ENCODE measurements at regions not wholly inside any gene's neighbourhood (a gene's known extent, or its start where the extent isn't known, plus 50 kb on each side); places are given as distances from the start of the nearest gene placed in this dataset.

DNA sequence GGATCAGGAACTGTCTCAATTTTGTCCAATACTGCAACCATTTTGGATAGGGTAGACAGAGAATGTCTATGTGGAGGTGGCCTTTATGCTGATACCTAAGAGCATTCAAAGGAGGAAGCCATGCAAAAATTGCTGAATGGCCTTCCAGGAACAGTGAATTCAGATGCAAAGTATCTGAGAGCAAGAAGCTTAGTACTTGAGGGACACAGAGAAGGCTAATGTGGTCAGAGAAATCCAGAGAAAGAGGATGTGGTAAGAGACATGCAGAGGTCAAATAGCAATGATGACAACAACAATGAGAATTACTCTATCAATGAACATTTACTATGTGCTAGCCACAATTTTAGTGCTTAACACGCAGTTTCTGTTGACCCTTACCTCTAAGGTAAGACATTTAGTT is 785.6 kb upstream of the KLHL1 start:
- no peak overlapping the region for H2BK15ac ChIP-seq (ENCODE audit: low read depth, low read length)
- H2BK20ac ChIP-seq (ENCODE audit: low read depth, low read length, poor library complexity, severe bottlenecking), result no peak overlapping the region
- H3K23ac ChIP-seq (ENCODE audit: insufficient read length, low read depth, low read length), result no peak overlapping the region
- no peaks in the 10 kb centered on the region for H3K79me1 ChIP-seq (ENCODE audit: insufficient read depth, low read depth, low read length, poor library complexity, severe bottlenecking)
- H3K4me3 Mint-ChIP-seq, result no peak overlapping the region
- no peak overlapping the region for H3K14ac ChIP-seq (ENCODE audit: insufficient read depth, low read length)
- no peak overlapping the region for H2BK5ac ChIP-seq (ENCODE audit: insufficient read length, low read length)
- H4K91ac ChIP-seq (ENCODE audit: insufficient read length, low read depth, low read length), result no peak overlapping the region
- H3K27ac ChIP-seq (ENCODE audit: insufficient read length, low read depth, low read length), result peak overlapping the region; percentile 18
- H3K27me3 ChIP-seq (ENCODE audit: insufficient read depth, low read length), result no peaks in the 10 kb centered on the region
- no peak overlapping the region for H3K27ac Mint-ChIP-seq
- H3K56ac ChIP-seq (ENCODE audit: insufficient read length, low read depth, low read length), result no peak overlapping the region
- H3K4ac ChIP-seq (ENCODE audit: low read depth, low read length), result no peak overlapping the region
- TF ChIP-seq, protein P1, sequence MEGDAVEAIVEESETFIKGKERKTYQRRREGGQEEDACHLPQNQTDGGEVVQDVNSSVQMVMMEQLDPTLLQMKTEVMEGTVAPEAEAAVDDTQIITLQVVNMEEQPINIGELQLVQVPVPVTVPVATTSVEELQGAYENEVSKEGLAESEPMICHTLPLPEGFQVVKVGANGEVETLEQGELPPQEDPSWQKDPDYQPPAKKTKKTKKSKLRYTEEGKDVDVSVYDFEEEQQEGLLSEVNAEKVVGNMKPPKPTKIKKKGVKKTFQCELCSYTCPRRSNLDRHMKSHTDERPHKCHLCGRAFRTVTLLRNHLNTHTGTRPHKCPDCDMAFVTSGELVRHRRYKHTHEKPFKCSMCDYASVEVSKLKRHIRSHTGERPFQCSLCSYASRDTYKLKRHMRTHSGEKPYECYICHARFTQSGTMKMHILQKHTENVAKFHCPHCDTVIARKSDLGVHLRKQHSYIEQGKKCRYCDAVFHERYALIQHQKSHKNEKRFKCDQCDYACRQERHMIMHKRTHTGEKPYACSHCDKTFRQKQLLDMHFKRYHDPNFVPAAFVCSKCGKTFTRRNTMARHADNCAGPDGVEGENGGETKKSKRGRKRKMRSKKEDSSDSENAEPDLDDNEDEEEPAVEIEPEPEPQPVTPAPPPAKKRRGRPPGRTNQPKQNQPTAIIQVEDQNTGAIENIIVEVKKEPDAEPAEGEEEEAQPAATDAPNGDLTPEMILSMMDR (conservative IDR thresholded peaks at IDR 0.05), result no peak
- H3K27me3 Mint-ChIP-seq (ENCODE audit: low read depth), result no peaks in the 10 kb centered on the region
- H3K4me1 Mint-ChIP-seq, result peaks cover 0 to 2% of the 10 kb centered on the region in 2 experiments; a peak in 1 of 4 replicates
- H3K36me3 Mint-ChIP-seq (ENCODE audit: insufficient read depth in 1 of 3, low read depth in 3 of 3), result no peaks in the 10 kb centered on the region
- H4K8ac ChIP-seq (replicated peaks; ENCODE audit: insufficient read length, low read depth, low read length), result no peak overlapping the region
- H4K20me1 ChIP-seq (ENCODE audit: control insufficient read depth, insufficient read depth, insufficient read length), result no peaks in the 10 kb centered on the region
- no peak overlapping the region for H2BK12ac ChIP-seq (ENCODE audit: insufficient read length, low read depth, low read length)
- no peak overlapping the region for H2BK120ac ChIP-seq (ENCODE audit: low read depth, low read length, poor library complexity, severe bottlenecking)
- H3K9ac ChIP-seq (ENCODE audit: extremely low read depth, insufficient read length, low read length), result no peak overlapping the region
- H3K4me2 ChIP-seq (ENCODE audit: insufficient read depth, insufficient read length, low read length), result peak overlapping the region; percentile 14
- H2AK5ac ChIP-seq (ENCODE audit: insufficient read length, low read length), result no peak overlapping the region
- no peak overlapping the region for H3K18ac ChIP-seq (ENCODE audit: insufficient read length, low read depth, low read length)
- no peak overlapping the region for H2AFZ ChIP-seq (ENCODE audit: low read length)
- no CpG with 5 or more reads among the region's 1 CpG for WGBS (ENCODE audit: extremely low coverage, insufficient read length, low lambda C conversion rate)
- H3K23me2 ChIP-seq (ENCODE audit: insufficient read length, low read depth, low read length, poor library complexity, severe bottlenecking), result no peaks in the 10 kb centered on the region
- H3K9me3 ChIP-seq (ENCODE audit: control insufficient read depth, low read depth, low read length), result no peaks in the 10 kb centered on the region
- H3T11ph ChIP-seq (ENCODE audit: low read length), result no peak overlapping the region
- H3K9me3 Mint-ChIP-seq, result peaks cover 0 to 2% of the 10 kb centered on the region in 2 experiments; a peak in 3 of 5 replicates
- peak; percentile 23 for DNase-seq
- H4K5ac ChIP-seq (ENCODE audit: insufficient read length, low read depth, low read length), result no peak overlapping the region
- H3K4me1 ChIP-seq (ENCODE audit: insufficient read depth, low read length), result peaks cover 4% of the 10 kb centered on the region
- H3K79me2 ChIP-seq (ENCODE audit: insufficient read depth, low read length), result no peaks in the 10 kb centered on the region
